ENCODE measurements at regions not wholly inside any gene's neighbourhood (a gene's known extent, or its start where the extent isn't known, plus 50 kb on each side); places are given as distances from the start of the nearest gene placed in this dataset.

DNA sequence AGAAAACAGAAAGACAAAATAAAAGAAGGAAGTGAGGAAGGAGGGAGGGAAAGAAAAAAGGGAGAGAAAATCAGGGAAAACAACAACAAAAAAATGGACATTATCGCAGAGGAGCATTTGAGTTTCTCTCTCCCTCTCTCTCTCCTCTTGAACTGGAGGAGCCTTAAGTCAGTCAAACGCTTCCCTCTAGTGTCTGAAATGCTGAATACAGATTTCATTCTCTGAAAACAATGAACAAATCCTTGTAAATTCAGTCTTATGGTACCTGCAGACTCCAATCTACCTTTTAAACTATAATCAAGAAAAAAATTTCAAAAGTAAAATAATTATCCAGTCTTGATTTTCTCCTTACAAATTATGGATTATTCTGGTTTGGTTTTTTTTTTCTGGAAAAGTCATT, 89.2 kb upstream of the PFKP start:
- Histone ChIP-seq H3K4ac (ENCODE audit: low read depth, low read length) (no peak overlapping the region), H2BK5ac (ENCODE audit: insufficient read length, low read length) (no peak overlapping the region)

More for the DNA sequence above, 89.2 kb upstream of the PFKP start:
- peaks cover 3% of the 10 kb centered on the region; the same call in 1 of the 2 replicates for H3K4me1 ChIP-seq (ENCODE audit: insufficient read depth, low read length)
- H3K4me3 Mint-ChIP-seq = no peak overlapping the region
- no peak overlapping the region for H2BK120ac ChIP-seq (ENCODE audit: low read depth, low read length, poor library complexity, severe bottlenecking)
- no peak overlapping the region for H3K4me2 ChIP-seq (ENCODE audit: insufficient read depth, insufficient read length, low read length)
- 0 out of 7 replicates have a peak overlapping the region, but pooled peaks of 1 of the 3 experiments have one; percentile 36 for H3K27ac Mint-ChIP-seq
- H3K9me3 ChIP-seq (ENCODE audit: control insufficient read depth, low read depth, low read length) = no peaks in the 10 kb centered on the region
- no peak overlapping the region for H3K56ac ChIP-seq (ENCODE audit: insufficient read length, low read depth, low read length)
- no peak overlapping the region for H2BK20ac ChIP-seq (ENCODE audit: low read depth, low read length, poor library complexity, severe bottlenecking)
- H3K23me2 ChIP-seq (ENCODE audit: insufficient read length, low read depth, low read length, poor library complexity, severe bottlenecking) = no peaks in the 10 kb centered on the region
- no peak overlapping the region for H2BK12ac ChIP-seq (ENCODE audit: insufficient read length, low read depth, low read length)
- no peaks in the 10 kb centered on the region for H3K27me3 Mint-ChIP-seq (ENCODE audit: low read depth)
- H4K5ac ChIP-seq (ENCODE audit: insufficient read length, low read depth, low read length) = no peak overlapping the region
- H4K20me1 ChIP-seq (ENCODE audit: control insufficient read depth, insufficient read depth, insufficient read length) = no peaks in the 10 kb centered on the region
- H2AK5ac ChIP-seq (ENCODE audit: insufficient read length, low read length) = no peak overlapping the region
- no peak overlapping the region for H4K91ac ChIP-seq (ENCODE audit: insufficient read length, low read depth, low read length)
- no peaks in the 10 kb centered on the region for H3K79me2 ChIP-seq (ENCODE audit: insufficient read depth, low read length)
- no CpG with 5 or more reads among the region's 2 CpGs for WGBS (ENCODE audit: extremely low coverage, insufficient read length, low lambda C conversion rate)
- no peaks in the 10 kb centered on the region for H3K36me3 Mint-ChIP-seq (ENCODE audit: insufficient read depth in 1 of 3, low read depth in 3 of 3)
- H3K23ac ChIP-seq (ENCODE audit: insufficient read length, low read depth, low read length) = no peak overlapping the region
- H3T11ph ChIP-seq (ENCODE audit: low read length) = no peak overlapping the region
- peaks cover 10 to 18% of the 10 kb centered on the region in 2 experiments; a peak in 3 of 4 replicates for H3K4me1 Mint-ChIP-seq
- no peak overlapping the region for H3K18ac ChIP-seq (ENCODE audit: insufficient read length, low read depth, low read length)
- no peak overlapping the region for H3K27ac ChIP-seq (ENCODE audit: insufficient read length, low read depth, low read length)
- no peak overlapping the region for H3K14ac ChIP-seq (ENCODE audit: insufficient read depth, low read length)
- DNase-seq = no peak
- H3K27me3 ChIP-seq (ENCODE audit: insufficient read depth, low read length) = no peaks in the 10 kb centered on the region
- no peak overlapping the region for H4K8ac ChIP-seq (replicated peaks; ENCODE audit: insufficient read length, low read depth, low read length)
- H2AFZ ChIP-seq (ENCODE audit: low read length) = no peak overlapping the region
- no peak overlapping the region for H3K9ac ChIP-seq (ENCODE audit: extremely low read depth, insufficient read length, low read length)
- no peaks in the 10 kb centered on the region for H3K79me1 ChIP-seq (ENCODE audit: insufficient read depth, low read depth, low read length, poor library complexity, severe bottlenecking)
- TF ChIP-seq, protein P1, sequence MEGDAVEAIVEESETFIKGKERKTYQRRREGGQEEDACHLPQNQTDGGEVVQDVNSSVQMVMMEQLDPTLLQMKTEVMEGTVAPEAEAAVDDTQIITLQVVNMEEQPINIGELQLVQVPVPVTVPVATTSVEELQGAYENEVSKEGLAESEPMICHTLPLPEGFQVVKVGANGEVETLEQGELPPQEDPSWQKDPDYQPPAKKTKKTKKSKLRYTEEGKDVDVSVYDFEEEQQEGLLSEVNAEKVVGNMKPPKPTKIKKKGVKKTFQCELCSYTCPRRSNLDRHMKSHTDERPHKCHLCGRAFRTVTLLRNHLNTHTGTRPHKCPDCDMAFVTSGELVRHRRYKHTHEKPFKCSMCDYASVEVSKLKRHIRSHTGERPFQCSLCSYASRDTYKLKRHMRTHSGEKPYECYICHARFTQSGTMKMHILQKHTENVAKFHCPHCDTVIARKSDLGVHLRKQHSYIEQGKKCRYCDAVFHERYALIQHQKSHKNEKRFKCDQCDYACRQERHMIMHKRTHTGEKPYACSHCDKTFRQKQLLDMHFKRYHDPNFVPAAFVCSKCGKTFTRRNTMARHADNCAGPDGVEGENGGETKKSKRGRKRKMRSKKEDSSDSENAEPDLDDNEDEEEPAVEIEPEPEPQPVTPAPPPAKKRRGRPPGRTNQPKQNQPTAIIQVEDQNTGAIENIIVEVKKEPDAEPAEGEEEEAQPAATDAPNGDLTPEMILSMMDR (conservative IDR thresholded peaks at IDR 0.05) = peak; percentile 84
- no peak overlapping the region for H2BK15ac ChIP-seq (ENCODE audit: low read depth, low read length)
- no peaks in the 10 kb centered on the region; a peak in 1 of 5 replicates for H3K9me3 Mint-ChIP-seq
